Adrenal gland (tissue), 5 donors: ENCODE measurements at regions not wholly inside any gene's neighbourhood (a gene's known extent, or its start where the extent isn't known, plus 50 kb on each side); places are given as distances from the start of the nearest gene placed in this dataset.

Experiments
- CTCF ChIP-seq, 6 experiments: fragments of 450-650 bp in 4 of 6; fragments of 200-600 bp in 2 of 6; sonication (generic) in 1 of 6; IDR thresholded peaks; 1 replicate in 5 of 6; 2 replicates in 1 of 6; pipeline versions ENCODE4 v1.5.1 to v1.8.0; 2016 to 2021; ENCODE audit warnings: antibody characterized with exemption in 6 of 6, mild to moderate bottlenecking in 2 of 6, moderate library complexity in 1 of 6
- POLR2A ChIP-seq, 2 donors: fragments of 450-650 bp; IDR thresholded peaks; one replicate each; pipeline ENCODE4 v1.6.1; 2017; ENCODE audit warnings: antibody characterized with exemption in 2 of 2, mild to moderate bottlenecking in 2 of 2, moderate library complexity in 1 of 2
- donor health status: DM: no; HTN: no; CAD: no.

GRCh38 chr1:193973428-193973827 lies 787.0 kb upstream of the B3GALT2 start:
- no peak for TF ChIP-seq CTCF (IDR thresholded peaks at IDR 0.05)
- no peak for TF ChIP-seq POLR2A (IDR thresholded peaks at IDR 0.05)
